ENCODE measurements at regions not wholly inside any gene's neighbourhood (a gene's known extent, or its start where the extent isn't known, plus 50 kb on each side); places are given as distances from the start of the nearest gene placed in this dataset.

DNA sequence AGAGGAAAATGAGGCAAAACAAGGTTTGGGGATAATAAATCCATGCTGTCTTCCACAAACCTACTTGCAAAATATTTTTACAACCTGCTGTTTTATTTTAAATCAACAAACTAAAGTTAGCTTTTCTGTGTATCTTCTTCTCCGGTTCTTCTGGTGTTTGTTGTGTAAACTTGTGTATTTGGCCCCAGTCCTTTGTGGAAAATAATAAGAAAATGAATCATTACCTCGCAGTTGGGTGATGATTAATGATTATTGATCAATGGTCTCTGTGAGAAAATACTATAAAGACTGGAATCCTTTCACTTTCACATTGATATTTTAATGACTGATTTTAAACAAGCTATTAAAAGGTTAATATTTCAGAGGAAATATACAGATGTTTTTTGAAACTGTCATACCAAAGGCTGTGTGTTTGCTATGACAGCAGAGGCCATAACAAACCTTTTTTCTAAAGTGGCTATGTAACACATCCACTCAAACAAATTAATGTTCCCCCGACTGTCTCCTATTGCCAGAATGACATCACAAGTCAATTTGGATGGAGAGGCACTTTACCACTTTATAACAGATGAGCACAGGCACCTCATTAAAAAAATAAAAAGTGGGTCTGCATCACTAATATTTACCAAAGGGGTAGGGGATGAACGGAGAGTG, 152.5 kb downstream of the MEX3B start:
- TF ChIP-seq, protein P1, sequence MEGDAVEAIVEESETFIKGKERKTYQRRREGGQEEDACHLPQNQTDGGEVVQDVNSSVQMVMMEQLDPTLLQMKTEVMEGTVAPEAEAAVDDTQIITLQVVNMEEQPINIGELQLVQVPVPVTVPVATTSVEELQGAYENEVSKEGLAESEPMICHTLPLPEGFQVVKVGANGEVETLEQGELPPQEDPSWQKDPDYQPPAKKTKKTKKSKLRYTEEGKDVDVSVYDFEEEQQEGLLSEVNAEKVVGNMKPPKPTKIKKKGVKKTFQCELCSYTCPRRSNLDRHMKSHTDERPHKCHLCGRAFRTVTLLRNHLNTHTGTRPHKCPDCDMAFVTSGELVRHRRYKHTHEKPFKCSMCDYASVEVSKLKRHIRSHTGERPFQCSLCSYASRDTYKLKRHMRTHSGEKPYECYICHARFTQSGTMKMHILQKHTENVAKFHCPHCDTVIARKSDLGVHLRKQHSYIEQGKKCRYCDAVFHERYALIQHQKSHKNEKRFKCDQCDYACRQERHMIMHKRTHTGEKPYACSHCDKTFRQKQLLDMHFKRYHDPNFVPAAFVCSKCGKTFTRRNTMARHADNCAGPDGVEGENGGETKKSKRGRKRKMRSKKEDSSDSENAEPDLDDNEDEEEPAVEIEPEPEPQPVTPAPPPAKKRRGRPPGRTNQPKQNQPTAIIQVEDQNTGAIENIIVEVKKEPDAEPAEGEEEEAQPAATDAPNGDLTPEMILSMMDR (IDR thresholded peaks at IDR 0.05) = no peak
- no peak for TF ChIP-seq ZFX (IDR thresholded peaks at IDR 0.05; ENCODE audit: borderline replicate concordance)
